Uterus (tissue), 3 donors: ENCODE measurements at regions not wholly inside any gene's neighbourhood (a gene's known extent, or its start where the extent isn't known, plus 50 kb on each side); places are given as distances from the start of the nearest gene placed in this dataset.

ENCODE experiments used
- DNase-seq, 2 donors: peaks; one replicate each; pipeline ENCODE4 v3.0.0-alpha.2; 2019 to 2020
- H3K27ac ChIP-seq, 2 donors: fragments of 200-600 bp; sonication (generic); 1 replicate in 1 of 2; 2 replicates in 1 of 2; pipeline ENCODE4 v1.5.1; 2016 to 2018
- H3K27me3 ChIP-seq, 2 donors: fragments of 200-600 bp; sonication (generic); one replicate each; pipeline ENCODE4 v1.5.1; 2018 to 2019; ENCODE audit warnings: control low read depth in 1 of 2
- H3K36me3 ChIP-seq, 2 donors: fragments of 200-600 bp; sonication (generic); one replicate each; pipeline ENCODE4 v1.5.1; 2019; ENCODE audit warnings: control low read depth in 1 of 2
- H3K4me1 ChIP-seq, 2 donors: fragments of 200-600 bp; sonication (generic); one replicate each; pipeline ENCODE4 v1.5.1; 2018 to 2019; ENCODE audit warnings: control low read depth in 1 of 2
- H3K4me3 ChIP-seq, 2 donors: fragments of 200-600 bp; sonication (generic); 1 replicate in 1 of 2; 2 replicates in 1 of 2; pipeline ENCODE4 v1.5.1; 2018 to 2019; ENCODE audit warnings: mild to moderate bottlenecking in 1 of 2
- H3K9me3 ChIP-seq, 2 donors: fragments of 200-600 bp; sonication (generic); one replicate each; pipeline ENCODE4 v1.5.1; 2019; ENCODE audit warnings: control low read depth in 1 of 2
- POLR2A ChIP-seq, 2 donors: fragments of 450-650 bp; IDR thresholded peaks; one replicate each; pipeline ENCODE4 v1.6.1; 2016; ENCODE audit warnings: antibody characterized with exemption in 2 of 2, mild to moderate bottlenecking in 1 of 2, moderate library complexity in 1 of 2
- intact Hi-C: fragments of 100-400 bp; cut with DNase I; formaldehyde crosslinking; loops from one replicate; pipeline ENCODE4 v1.15.1; 2023; ENCODE audit warnings: low total_unique reads
- TF ChIP-seq, protein P1 (sequence below), 4 experiments: fragments of 200-600 bp in 2 of 4; fragments of 450-650 bp in 2 of 4; sonication (generic) in 2 of 4; IDR thresholded peaks; one replicate each; pipeline ENCODE4 v1.5.1; 2016 to 2019; ENCODE audit warnings: antibody characterized with exemption in 4 of 4, mild to moderate bottlenecking in 2 of 4, moderate library complexity in 1 of 4
- donor health status: DM: yes; HTN: yes; CAD: no.

DNA sequence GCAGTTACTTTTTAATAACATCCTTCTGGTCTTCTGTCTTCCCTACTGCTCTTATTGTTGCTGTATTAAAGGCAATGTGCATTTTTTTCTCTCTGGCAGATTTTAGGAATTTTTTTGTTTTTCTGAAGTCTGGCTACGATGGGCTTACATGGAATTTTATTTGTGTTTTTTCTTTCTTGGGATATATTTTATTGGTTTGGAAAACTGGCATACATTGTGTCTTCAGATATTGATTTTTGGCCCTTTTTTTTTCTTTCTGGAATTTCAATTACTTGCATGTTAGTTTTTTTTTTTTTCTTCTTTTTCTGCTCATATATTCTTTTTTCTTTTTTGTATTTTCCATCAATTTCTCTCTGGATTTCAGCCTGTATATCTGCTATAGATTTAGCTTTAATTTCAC, 442.1 kb upstream of the TRIB2 start:
- H3K4me3 ChIP-seq = no peak overlapping the region
- TF ChIP-seq, protein P1, sequence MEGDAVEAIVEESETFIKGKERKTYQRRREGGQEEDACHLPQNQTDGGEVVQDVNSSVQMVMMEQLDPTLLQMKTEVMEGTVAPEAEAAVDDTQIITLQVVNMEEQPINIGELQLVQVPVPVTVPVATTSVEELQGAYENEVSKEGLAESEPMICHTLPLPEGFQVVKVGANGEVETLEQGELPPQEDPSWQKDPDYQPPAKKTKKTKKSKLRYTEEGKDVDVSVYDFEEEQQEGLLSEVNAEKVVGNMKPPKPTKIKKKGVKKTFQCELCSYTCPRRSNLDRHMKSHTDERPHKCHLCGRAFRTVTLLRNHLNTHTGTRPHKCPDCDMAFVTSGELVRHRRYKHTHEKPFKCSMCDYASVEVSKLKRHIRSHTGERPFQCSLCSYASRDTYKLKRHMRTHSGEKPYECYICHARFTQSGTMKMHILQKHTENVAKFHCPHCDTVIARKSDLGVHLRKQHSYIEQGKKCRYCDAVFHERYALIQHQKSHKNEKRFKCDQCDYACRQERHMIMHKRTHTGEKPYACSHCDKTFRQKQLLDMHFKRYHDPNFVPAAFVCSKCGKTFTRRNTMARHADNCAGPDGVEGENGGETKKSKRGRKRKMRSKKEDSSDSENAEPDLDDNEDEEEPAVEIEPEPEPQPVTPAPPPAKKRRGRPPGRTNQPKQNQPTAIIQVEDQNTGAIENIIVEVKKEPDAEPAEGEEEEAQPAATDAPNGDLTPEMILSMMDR (IDR thresholded peaks at IDR 0.05) = no peak
- TF ChIP-seq POLR2A (IDR thresholded peaks at IDR 0.05) = no peak
- intact Hi-C loops = no loop called here
- H3K27me3 ChIP-seq = no peaks in the 10 kb centered on the region
- H3K27ac ChIP-seq = no peak overlapping the region
- H3K4me1 ChIP-seq = no peaks in the 10 kb centered on the region
- DNase-seq = no peak
- no peaks in the 10 kb centered on the region for H3K36me3 ChIP-seq
- H3K9me3 ChIP-seq = no peaks in the 10 kb centered on the region

DNA sequence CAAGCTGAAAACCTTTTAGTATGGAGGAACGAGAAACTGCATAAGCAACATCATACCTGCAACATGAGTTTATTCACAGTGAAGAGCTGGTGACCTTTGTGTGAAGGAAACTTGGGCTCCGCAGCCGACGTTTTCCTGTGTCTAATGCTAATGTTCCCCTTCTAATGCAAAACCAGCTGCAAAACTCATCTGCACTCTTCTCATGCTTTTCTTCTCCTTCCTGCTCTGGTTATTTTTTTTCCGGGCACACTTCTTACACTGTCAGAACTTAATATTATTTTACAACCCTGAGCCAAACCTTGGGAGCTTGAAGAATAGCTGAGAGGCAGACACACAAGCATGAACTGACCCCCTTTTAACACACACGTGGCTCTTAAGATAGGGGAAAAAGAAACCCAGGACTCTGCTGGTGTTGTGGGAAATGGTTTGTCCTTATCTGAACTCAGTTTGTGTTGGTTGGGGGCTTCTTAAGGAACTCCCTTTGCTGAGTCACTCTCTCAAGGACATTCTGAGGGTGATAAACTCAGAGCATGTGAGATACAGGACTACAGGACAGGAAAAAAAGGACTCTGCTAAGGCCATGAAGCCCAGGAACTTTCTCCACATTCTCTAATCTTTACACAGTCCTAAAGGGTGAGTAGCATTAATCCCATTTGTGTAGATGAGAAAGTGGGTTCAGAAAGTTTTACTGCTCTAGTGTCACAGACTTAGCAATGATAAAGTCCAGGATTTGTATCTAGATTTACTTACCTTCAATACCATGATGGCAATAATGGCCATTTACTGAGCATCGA, 439.3 kb upstream of the TRIB2 start:
- intact Hi-C loops = no loop called here

GRCh38 chr2:12278217-12278750, 438.5 kb upstream of the TRIB2 start:
- no peak overlapping the region for H3K27ac ChIP-seq
- intact Hi-C loops = no loop called here
- H3K4me3 ChIP-seq = no peak overlapping the region
- H3K9me3 ChIP-seq = no peaks in the 10 kb centered on the region
- TF ChIP-seq, protein P1 (IDR thresholded peaks at IDR 0.05) = no peak
- TF ChIP-seq POLR2A (IDR thresholded peaks at IDR 0.05) = no peak
- no peak for DNase-seq
- H3K4me1 ChIP-seq = no peaks in the 10 kb centered on the region
- H3K36me3 ChIP-seq = no peaks in the 10 kb centered on the region
- no peaks in the 10 kb centered on the region for H3K27me3 ChIP-seq

More for the DNA sequence above, 439.3 kb upstream of the TRIB2 start:
- Histone ChIP-seq H3K4me1 (no peaks in the 10 kb centered on the region), H3K27ac (no peak overlapping the region), H3K9me3 (no peaks in the 10 kb centered on the region), H3K27me3 (no peaks in the 10 kb centered on the region), H3K36me3 (no peaks in the 10 kb centered on the region), H3K4me3 (no peak overlapping the region)
- DNase-seq = no peak
- TF ChIP-seq, protein P1 (IDR thresholded peaks at IDR 0.05) = no peak
- no peak for TF ChIP-seq POLR2A (IDR thresholded peaks at IDR 0.05)

- H3K4me1 ChIP-seq = peaks cover 0 to 10% of the 10 kb centered on the region in 2 donors
- H3K9me3 ChIP-seq = no peaks in the 10 kb centered on the region
- no peak overlapping the region for H3K27ac ChIP-seq
- no peak for DNase-seq
- no peak for TF ChIP-seq POLR2A (IDR thresholded peaks at IDR 0.05)
- TF ChIP-seq, protein P1 (IDR thresholded peaks at IDR 0.05) = no peak
- H3K4me3 ChIP-seq = no peak overlapping the region
- intact Hi-C loops = no loop called here
- H3K27me3 ChIP-seq = no peaks in the 10 kb centered on the region
- no peaks in the 10 kb centered on the region for H3K36me3 ChIP-seq
Observed at GRCh38 chr2:12282780-12283695, 433.7 kb upstream of the TRIB2 start.
